PFSK-1 (cell line): ENCODE measurements at regions not wholly inside any gene's neighbourhood (a gene's known extent, or its start where the extent isn't known, plus 50 kb on each side); places are given as distances from the start of the nearest gene placed in this dataset.

Source experiments
- FOXP2 ChIP-seq: optimal IDR thresholded peaks from 2 replicates; pipeline ENCODE3; 2011; ENCODE audit warnings: borderline replicate concordance, control low read depth, inconsistent platforms; ENCODE audit not compliant: insufficient read depth; ENCODE audit errors: extremely low read length, extremely low read depth
- POLR2AphosphoS5 ChIP-seq: IDR thresholded peaks from 2 replicates; pipeline ENCODE4 v1.6.1; 2012; ENCODE audit warnings: low read depth, mild to moderate bottlenecking, control low read depth, low read length, moderate library complexity
- REST ChIP-seq, 2 experiments: IDR thresholded peaks; 2 replicates each; pipeline versions ENCODE4 v1.6.1 to v1.8.0; 2011 to 2012; ENCODE audit warnings: low read depth in 2 of 2, low read length in 2 of 2, control low read depth in 1 of 2, inconsistent platforms in 1 of 2, mild to moderate bottlenecking in 1 of 2, moderate library complexity in 1 of 2; ENCODE audit not compliant: insufficient read depth in 1 of 2
- SIN3A ChIP-seq: IDR thresholded peaks from 2 replicates; pipeline ENCODE4 v1.6.1; 2012; ENCODE audit warnings: mild to moderate bottlenecking, low read length, moderate library complexity, borderline replicate concordance; ENCODE audit not compliant: insufficient read depth
- TAF1 ChIP-seq: IDR thresholded peaks from 2 replicates; pipeline ENCODE4 v1.6.1; 2012; ENCODE audit warnings: low read length, control low read depth, borderline replicate concordance; ENCODE audit not compliant: insufficient read depth

- TF ChIP-seq REST (IDR thresholded peaks at IDR 0.05; ENCODE audit: insufficient read depth in 1 of 2, low read depth in 2 of 2, low read length in 2 of 2) (no peak), POLR2AphosphoS5 (no peak), TAF1 (no peak), FOXP2 (no peak), SIN3A (no peak)
Observed at GRCh38 chr4:126086041-126086440, 771.3 kb downstream of the FAT4 start.

- no peak for TF ChIP-seq REST (IDR thresholded peaks at IDR 0.05; ENCODE audit: insufficient read depth in 1 of 2, low read depth in 2 of 2, low read length in 2 of 2)
- no peak for TF ChIP-seq TAF1
- no peak for TF ChIP-seq POLR2AphosphoS5
- TF ChIP-seq SIN3A = no peak
- TF ChIP-seq FOXP2 = no peak
Observed at GRCh38 chr4:126087101-126087500, 772.3 kb downstream of the FAT4 start.

GRCh38 chr4:126097155-126097799 is 782.5 kb downstream of the FAT4 start:
- TF ChIP-seq POLR2AphosphoS5 (no peak), REST (IDR thresholded peaks at IDR 0.05; ENCODE audit: insufficient read depth in 1 of 2, low read depth in 2 of 2, low read length in 2 of 2) (no peak), FOXP2 (no peak), TAF1 (no peak), SIN3A (no peak)

- TF ChIP-seq POLR2AphosphoS5 (no peak), REST (IDR thresholded peaks at IDR 0.05; ENCODE audit: insufficient read depth in 1 of 2, low read depth in 2 of 2, low read length in 2 of 2) (no peak), SIN3A (no peak), FOXP2 (no peak), TAF1 (no peak)
Observed at GRCh38 chr4:126106658-126107057, 791.9 kb downstream of the FAT4 start.

GRCh38 chr4:126109836-126110235 is 795.1 kb downstream of the FAT4 start:
- TF ChIP-seq POLR2AphosphoS5 (no peak), REST (IDR thresholded peaks at IDR 0.05; ENCODE audit: insufficient read depth in 1 of 2, low read depth in 2 of 2, low read length in 2 of 2) (no peak), TAF1 (no peak), FOXP2 (no peak), SIN3A (no peak)
